H9 (cell line): ENCODE measurements at regions not wholly inside any gene's neighbourhood (a gene's known extent, or its start where the extent isn't known, plus 50 kb on each side); places are given as distances from the start of the nearest gene placed in this dataset.

ENCODE experiments used
- DNase-seq: peaks from one replicate; pipeline ENCODE4 v3.0.0-alpha.2; 2017
- H2AFZ ChIP-seq: one replicate; pipeline ENCODE4 v1.6.1; 2013; ENCODE audit warnings: mild to moderate bottlenecking, low read length, control low read depth, moderate library complexity
- H2AK5ac ChIP-seq: 2 replicates; pipeline ENCODE4 v1.6.1; 2013; ENCODE audit warnings: low read length, control low read depth, mixed read lengths; ENCODE audit not compliant: insufficient read length
- H2BK120ac ChIP-seq: one replicate; pipeline ENCODE4 v1.6.1; 2013; ENCODE audit warnings: low read depth, mild to moderate bottlenecking, low read length, control low read depth, inconsistent platforms; ENCODE audit not compliant: poor library complexity, severe bottlenecking
- H2BK12ac ChIP-seq: 2 replicates; pipeline ENCODE4 v1.6.1; 2013; ENCODE audit warnings: low read length, control low read depth, mixed read lengths, low read depth; ENCODE audit not compliant: insufficient read length
- H2BK15ac ChIP-seq: 2 replicates; pipeline ENCODE4 v1.6.1; 2013; ENCODE audit warnings: low read depth, low read length, control low read depth
- H2BK20ac ChIP-seq: one replicate; pipeline ENCODE4 v1.6.1; 2013; ENCODE audit warnings: low read depth, mild to moderate bottlenecking, low read length, control low read depth, inconsistent platforms; ENCODE audit not compliant: poor library complexity, severe bottlenecking
- H2BK5ac ChIP-seq: 2 replicates; pipeline ENCODE4 v1.6.1; 2013; ENCODE audit warnings: low read length, control low read depth, mixed read lengths; ENCODE audit not compliant: insufficient read length
- H3K14ac ChIP-seq: 2 replicates; pipeline ENCODE4 v1.6.1; 2013; ENCODE audit warnings: low read length, control low read depth; ENCODE audit not compliant: insufficient read depth
- H3K18ac ChIP-seq: 2 replicates; pipeline ENCODE4 v1.6.1; 2013; ENCODE audit warnings: low read depth, mild to moderate bottlenecking, mixed read lengths, low read length, control low read depth; ENCODE audit not compliant: insufficient read length
- H3K23ac ChIP-seq: 2 replicates; pipeline ENCODE4 v1.6.1; 2013; ENCODE audit warnings: low read length, control low read depth, mixed read lengths, low read depth; ENCODE audit not compliant: insufficient read length
- H3K23me2 ChIP-seq: 2 replicates; pipeline ENCODE4 v1.6.1; 2013; ENCODE audit warnings: low read depth, mild to moderate bottlenecking, mixed read lengths, low read length, control low read depth; ENCODE audit not compliant: insufficient read length, poor library complexity, severe bottlenecking
- H3K27ac ChIP-seq: 2 replicates; pipeline ENCODE4 v1.5.1; 2013; ENCODE audit warnings: low read length, control low read depth, mixed read lengths, low read depth; ENCODE audit not compliant: insufficient read length
- H3K27me3 ChIP-seq: 2 replicates; pipeline ENCODE4 v1.6.1; 2013; ENCODE audit warnings: low read length, control low read depth, inconsistent platforms; ENCODE audit not compliant: insufficient read depth
- H3K4ac ChIP-seq: 2 replicates; pipeline ENCODE4 v1.6.1; 2013; ENCODE audit warnings: low read depth, mild to moderate bottlenecking, control low read depth, inconsistent platforms, low read length, moderate library complexity
- H3K4me1 ChIP-seq: 2 replicates; pipeline ENCODE4 v1.6.1; 2013; ENCODE audit warnings: low read length, control low read depth, inconsistent platforms; ENCODE audit not compliant: insufficient read depth
- H3K4me2 ChIP-seq: 2 replicates; pipeline ENCODE4 v1.6.1; 2013; ENCODE audit warnings: low read length, control low read depth, mixed read lengths; ENCODE audit not compliant: insufficient read length, insufficient read depth
- H3K56ac ChIP-seq: 2 replicates; pipeline ENCODE4 v1.6.1; 2013; ENCODE audit warnings: low read depth, mild to moderate bottlenecking, mixed read lengths, low read length, control low read depth; ENCODE audit not compliant: insufficient read length
- H3K79me1 ChIP-seq: 2 replicates; pipeline ENCODE4 v1.6.1; 2013; ENCODE audit warnings: low read depth, mild to moderate bottlenecking, moderate library complexity, low read length, control low read depth, inconsistent platforms; ENCODE audit not compliant: insufficient read depth, poor library complexity, severe bottlenecking
- H3K79me2 ChIP-seq: 2 replicates; pipeline ENCODE4 v1.6.1; 2013; ENCODE audit warnings: low read length, control low read depth, inconsistent platforms; ENCODE audit not compliant: insufficient read depth
- H3K9ac ChIP-seq: 2 replicates; pipeline ENCODE4 v1.6.1; 2013; ENCODE audit warnings: low read length, control low read depth, mixed read lengths; ENCODE audit not compliant: insufficient read length; ENCODE audit errors: extremely low read depth
- H3K9me3 ChIP-seq: one replicate; pipeline ENCODE4 v1.6.1; 2013; ENCODE audit warnings: low read depth, low read length, inconsistent platforms; ENCODE audit not compliant: control insufficient read depth
- H3T11ph ChIP-seq: one replicate; pipeline ENCODE4 v1.6.1; 2013; ENCODE audit warnings: mild to moderate bottlenecking, low read length, control low read depth, inconsistent platforms
- H4K20me1 ChIP-seq: one replicate; pipeline ENCODE4 v1.6.1; 2013; ENCODE audit not compliant: control insufficient read depth, insufficient read length, insufficient read depth
- H4K5ac ChIP-seq: 2 replicates; pipeline ENCODE4 v1.6.1; 2013; ENCODE audit warnings: low read depth, mild to moderate bottlenecking, mixed read lengths, low read length, control low read depth; ENCODE audit not compliant: insufficient read length
- H4K8ac ChIP-seq: replicated peaks from 2 replicates; pipeline ENCODE4 v1.6.1; 2013; ENCODE audit warnings: low read length, control low read depth, mixed read lengths, low read depth; ENCODE audit not compliant: insufficient read length
- H4K91ac ChIP-seq: 2 replicates; pipeline ENCODE4 v1.6.1; 2013; ENCODE audit warnings: low read depth, mild to moderate bottlenecking, moderate library complexity, mixed read lengths, low read length, control low read depth; ENCODE audit not compliant: insufficient read length
- H3K27ac Mint-ChIP-seq, 3 experiments: 2 replicates in 2 of 3; 3 replicates in 1 of 3; pipeline ENCODE4 v1.8.0; 2020 to 2021; ENCODE audit warnings: mixed read lengths in 3 of 3, mild to moderate bottlenecking in 1 of 3, moderate library complexity in 1 of 3
- H3K27me3 Mint-ChIP-seq: 2 replicates; pipeline ENCODE4 v1.8.0; 2021; ENCODE audit warnings: low read depth, mild to moderate bottlenecking, moderate library complexity, mixed read lengths
- H3K36me3 Mint-ChIP-seq, 3 experiments: 2 replicates in 2 of 3; 3 replicates in 1 of 3; pipeline ENCODE4 v1.8.0; 2020 to 2021; ENCODE audit warnings: low read depth in 3 of 3, mixed read lengths in 3 of 3; ENCODE audit not compliant: insufficient read depth in 1 of 3
- H3K4me1 Mint-ChIP-seq, 2 experiments: 2 replicates each; pipeline ENCODE4 v1.8.0; 2020; ENCODE audit warnings: mixed read lengths in 2 of 2
- H3K4me3 Mint-ChIP-seq, 2 experiments: 2 replicates in 1 of 2; 3 replicates in 1 of 2; pipeline ENCODE4 v1.8.0; 2020 to 2021; ENCODE audit warnings: mild to moderate bottlenecking in 2 of 2, mixed read lengths in 2 of 2, moderate library complexity in 1 of 2
- H3K9me3 Mint-ChIP-seq, 2 experiments: 2 replicates in 1 of 2; 3 replicates in 1 of 2; pipeline ENCODE4 v1.8.0; 2020; ENCODE audit warnings: mild to moderate bottlenecking in 2 of 2, mixed read lengths in 2 of 2, moderate library complexity in 1 of 2
- WGBS: extraction: QIAGEN DNeasy Blood & Tissue Kit; methylation state at CpG from one replicate; pipeline ENCODE4 v1.1.7; 2013; ENCODE audit warnings: missing lambda C conversion rate, low lambda C conversion rate, mixed read lengths; ENCODE audit not compliant: insufficient read length; ENCODE audit errors: extremely low coverage; 5-methylcytosine and 5-hydroxymethylcytosine counted together
- TF ChIP-seq, protein P1 (sequence below): fragments of 200-600 bp; sonication (generic); conservative IDR thresholded peaks from 3 replicates; pipeline ENCODE4 v1.8.0; 2021; ENCODE audit warnings: antibody characterized with exemption, mild to moderate bottlenecking

GRCh38 chr4:180589575-180589974, 1653.6 kb upstream of the TENM3 start:
- Histone ChIP-seq H4K91ac (no peak overlapping the region), H2BK5ac (no peak overlapping the region), H4K20me1 (no peaks in the 10 kb centered on the region), H3K14ac (no peak overlapping the region), H3K27ac (no peak overlapping the region), H3K79me1 (no peaks in the 10 kb centered on the region), H3T11ph (no peak overlapping the region), H4K8ac (no peak overlapping the region), H3K9ac (no peak overlapping the region), H2BK120ac (no peak overlapping the region), H3K27me3 (no peaks in the 10 kb centered on the region), H3K4me1 (no peaks in the 10 kb centered on the region), H3K23ac (no peak overlapping the region), H4K5ac (no peak overlapping the region), H3K18ac (no peak overlapping the region), H3K9me3 (no peaks in the 10 kb centered on the region), H2AK5ac (no peak overlapping the region), H3K79me2 (no peaks in the 10 kb centered on the region), H3K56ac (no peak overlapping the region), H2BK20ac (no peak overlapping the region), H2BK12ac (no peak overlapping the region), H3K23me2 (no peaks in the 10 kb centered on the region), H2BK15ac (no peak overlapping the region), H3K4ac (no peak overlapping the region), H2AFZ (no peak overlapping the region), H3K4me2 (no peak overlapping the region)
- Mint-ChIP-seq H3K9me3 (no peaks in the 10 kb centered on the region), H3K27ac (peak overlapping the region in 1 of 3 experiments; percentile 58; a peak in 1 of 7 replicates), H3K4me3 (no peak overlapping the region), H3K36me3 (no peaks in the 10 kb centered on the region), H3K4me1 (peaks cover 7 to 10% of the 10 kb centered on the region in 2 experiments), H3K27me3 (no peaks in the 10 kb centered on the region; the same call in 1 of the 2 replicates)
- TF ChIP-seq, protein P1, sequence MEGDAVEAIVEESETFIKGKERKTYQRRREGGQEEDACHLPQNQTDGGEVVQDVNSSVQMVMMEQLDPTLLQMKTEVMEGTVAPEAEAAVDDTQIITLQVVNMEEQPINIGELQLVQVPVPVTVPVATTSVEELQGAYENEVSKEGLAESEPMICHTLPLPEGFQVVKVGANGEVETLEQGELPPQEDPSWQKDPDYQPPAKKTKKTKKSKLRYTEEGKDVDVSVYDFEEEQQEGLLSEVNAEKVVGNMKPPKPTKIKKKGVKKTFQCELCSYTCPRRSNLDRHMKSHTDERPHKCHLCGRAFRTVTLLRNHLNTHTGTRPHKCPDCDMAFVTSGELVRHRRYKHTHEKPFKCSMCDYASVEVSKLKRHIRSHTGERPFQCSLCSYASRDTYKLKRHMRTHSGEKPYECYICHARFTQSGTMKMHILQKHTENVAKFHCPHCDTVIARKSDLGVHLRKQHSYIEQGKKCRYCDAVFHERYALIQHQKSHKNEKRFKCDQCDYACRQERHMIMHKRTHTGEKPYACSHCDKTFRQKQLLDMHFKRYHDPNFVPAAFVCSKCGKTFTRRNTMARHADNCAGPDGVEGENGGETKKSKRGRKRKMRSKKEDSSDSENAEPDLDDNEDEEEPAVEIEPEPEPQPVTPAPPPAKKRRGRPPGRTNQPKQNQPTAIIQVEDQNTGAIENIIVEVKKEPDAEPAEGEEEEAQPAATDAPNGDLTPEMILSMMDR, result no peak
- DNase-seq, result no peak
- no CpG with 5 or more reads among the region's 9 CpGs for WGBS
